Stimulated activated naive CD8-positive, alpha-beta T cell treated with anti-CD3 and anti-CD28 coated beads, Interleukin-15, Interleukin-2, amounts not matched to agents 100 U/mL and 50 U/mL, for 24 hours (primary cell): ENCODE measurements at regions not wholly inside any gene's neighbourhood (a gene's known extent, or its start where the extent isn't known, plus 50 kb on each side); places are given as distances from the start of the nearest gene placed in this dataset.
"Not testable (repeated sequence)": the region's sequence is repeated elsewhere in the genome, so short reads cannot be mapped to it uniquely, and the experiment has no call there.

Experiments used
- ATAC-seq: fragments of 150-1000 bp; cut with Tn5 transposase; one replicate; pipeline ENCODE4 v1.10.0; 2021
- DNase-seq: peaks from one replicate; pipeline ENCODE4 v3.0.0; 2021

- DNase-seq, ATAC-seq: not testable (repeated sequence)
Observed at GRCh38 chr20:51123887-51124286, 101.0 kb upstream of the KCNG1 start.

GRCh38 chr20:51122931-51123658 lies 100.2 kb upstream of the KCNG1 start:
- ATAC-seq (peak; percentile 81), DNase-seq (peak; percentile 16)

GRCh38 chr20:51121901-51122412 lies 99.0 kb upstream of the KCNG1 start:
- ATAC-seq = no peak
- DNase-seq = no peak

- no peak for ATAC-seq
- DNase-seq = no peak
Observed at GRCh38 chr20:51121272-51121671, 98.4 kb upstream of the KCNG1 start.

- DNase-seq (no peak), ATAC-seq (no peak)
Observed at GRCh38 chr20:51120868-51121267, 98.0 kb upstream of the KCNG1 start.

- DNase-seq = no peak
- no peak for ATAC-seq
Observed at GRCh38 chr20:51120438-51120837, 97.5 kb upstream of the KCNG1 start.

GRCh38 chr20:51119914-51120313 lies 97.0 kb upstream of the KCNG1 start:
- DNase-seq = no peak
- no peak for ATAC-seq

- ATAC-seq = no peak
- no peak for DNase-seq
Observed at GRCh38 chr20:51118985-51119527, 96.1 kb upstream of the KCNG1 start.

- no peak for ATAC-seq
- no peak for DNase-seq
Observed at GRCh38 chr20:51118216-51118615, 95.3 kb upstream of the KCNG1 start.

GRCh38 chr20:51116765-51117686 lies 94.1 kb upstream of the KCNG1 start:
- no peak for DNase-seq

GRCh38 chr20:51111290-51111689 lies 88.4 kb upstream of the KCNG1 start:
- no peak for ATAC-seq
- no peak for DNase-seq

More at GRCh38 chr20:51116765-51117686, 94.1 kb upstream of the KCNG1 start:
- no peak for ATAC-seq

- ATAC-seq = no peak
- DNase-seq = no peak
Observed at GRCh38 chr20:51108638-51109363, 85.9 kb upstream of the KCNG1 start.

- DNase-seq = no peak
- no peak for ATAC-seq
Observed at GRCh38 chr20:51106011-51106410, 83.1 kb upstream of the KCNG1 start.

GRCh38 chr20:51104960-51105920 lies 82.3 kb upstream of the KCNG1 start:
- no peak for ATAC-seq

GRCh38 chr20:51100617-51101016 lies 77.7 kb upstream of the KCNG1 start:
- no peak for DNase-seq
- ATAC-seq = no peak

More at GRCh38 chr20:51104960-51105920, 82.3 kb upstream of the KCNG1 start:
- DNase-seq = no peak

GRCh38 chr20:51098284-51098810 lies 75.4 kb upstream of the KCNG1 start:
- no peak for DNase-seq
- no peak for ATAC-seq

GRCh38 chr20:51097351-51098120 lies 74.6 kb upstream of the KCNG1 start:
- DNase-seq = no peak
- ATAC-seq = no peak

GRCh38 chr20:51096582-51097267 lies 73.8 kb upstream of the KCNG1 start:
- DNase-seq = no peak

More at GRCh38 chr20:51096582-51097267, 73.8 kb upstream of the KCNG1 start:
- no peak for ATAC-seq
